ENCODE measurements at regions not wholly inside any gene's neighbourhood (a gene's known extent, or its start where the extent isn't known, plus 50 kb on each side); places are given as distances from the start of the nearest gene placed in this dataset.

GRCh38 chr13:80979035-80979641, 638.2 kb upstream of the SPRY2 start:
- TF ChIP-seq, protein P1, sequence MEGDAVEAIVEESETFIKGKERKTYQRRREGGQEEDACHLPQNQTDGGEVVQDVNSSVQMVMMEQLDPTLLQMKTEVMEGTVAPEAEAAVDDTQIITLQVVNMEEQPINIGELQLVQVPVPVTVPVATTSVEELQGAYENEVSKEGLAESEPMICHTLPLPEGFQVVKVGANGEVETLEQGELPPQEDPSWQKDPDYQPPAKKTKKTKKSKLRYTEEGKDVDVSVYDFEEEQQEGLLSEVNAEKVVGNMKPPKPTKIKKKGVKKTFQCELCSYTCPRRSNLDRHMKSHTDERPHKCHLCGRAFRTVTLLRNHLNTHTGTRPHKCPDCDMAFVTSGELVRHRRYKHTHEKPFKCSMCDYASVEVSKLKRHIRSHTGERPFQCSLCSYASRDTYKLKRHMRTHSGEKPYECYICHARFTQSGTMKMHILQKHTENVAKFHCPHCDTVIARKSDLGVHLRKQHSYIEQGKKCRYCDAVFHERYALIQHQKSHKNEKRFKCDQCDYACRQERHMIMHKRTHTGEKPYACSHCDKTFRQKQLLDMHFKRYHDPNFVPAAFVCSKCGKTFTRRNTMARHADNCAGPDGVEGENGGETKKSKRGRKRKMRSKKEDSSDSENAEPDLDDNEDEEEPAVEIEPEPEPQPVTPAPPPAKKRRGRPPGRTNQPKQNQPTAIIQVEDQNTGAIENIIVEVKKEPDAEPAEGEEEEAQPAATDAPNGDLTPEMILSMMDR (IDR thresholded peaks at IDR 0.05; ENCODE audit: poor library complexity, severe bottlenecking) = peak; percentile 85
- TF ChIP-seq EZH2 (IDR thresholded peaks at IDR 0.05; ENCODE audit: borderline replicate concordance, insufficient read depth, low read length, poor library complexity, severe bottlenecking) = no peak
- no peak for TF ChIP-seq POLR2AphosphoS5 (IDR thresholded peaks at IDR 0.05)
